H1 (cell line): ENCODE measurements at regions not wholly inside any gene's neighbourhood (a gene's known extent, or its start where the extent isn't known, plus 50 kb on each side); places are given as distances from the start of the nearest gene placed in this dataset.

Experiments used
- ATF2 ChIP-seq: IDR thresholded peaks from 2 replicates; pipeline ENCODE4 v1.6.1; 2012; ENCODE audit warnings: low read length, inconsistent platforms
- EGR1 ChIP-seq: IDR thresholded peaks from 2 replicates; pipeline ENCODE4 v1.6.1; 2011; ENCODE audit warnings: low read depth, low read length, borderline replicate concordance
- POLR2A ChIP-seq, 2 experiments: IDR thresholded peaks; 1 replicate in 1 of 2; 2 replicates in 1 of 2; pipeline ENCODE4 v1.6.1; 2011; ENCODE audit warnings: low read depth in 2 of 2, low read length in 2 of 2, mild to moderate bottlenecking in 2 of 2; ENCODE audit errors: control extremely low read depth in 1 of 2
- RFX5 ChIP-seq: IDR thresholded peaks from 2 replicates; pipeline ENCODE4 v1.6.1; 2011; ENCODE audit warnings: low read depth, low read length, improper control_type of control experiment, borderline replicate concordance
- SIN3A ChIP-seq, 2 experiments: IDR thresholded peaks in 1 of 2; conservative IDR thresholded peaks in 1 of 2; 2 replicates each; pipeline ENCODE4 v1.6.1; 2011 to 2012; ENCODE audit warnings: low read length in 2 of 2, improper control_type of control experiment in 1 of 2, low read depth in 1 of 2, mild to moderate bottlenecking in 1 of 2
- SUZ12 ChIP-seq: fragments of 200-600 bp; sonication (generic); IDR thresholded peaks from 2 replicates; pipeline ENCODE4 v1.6.1; 2012; ENCODE audit warnings: mild to moderate bottlenecking, inconsistent platforms, low read length, moderate library complexity, mixed read lengths
- TF ChIP-seq, protein P1 (sequence below), 3 experiments: IDR thresholded peaks; 1 replicate in 2 of 3; 2 replicates in 1 of 3; pipeline versions ENCODE4 v1.5.1 to v1.6.1; 2011; ENCODE audit warnings: low read length in 3 of 3, mild to moderate bottlenecking in 3 of 3, inconsistent platforms in 2 of 3, low read depth in 1 of 3, moderate library complexity in 1 of 3; ENCODE audit not compliant: insufficient read depth in 1 of 3; ENCODE audit errors: control extremely low read depth in 1 of 3

- TF ChIP-seq RFX5, result no peak
- TF ChIP-seq, protein P1, sequence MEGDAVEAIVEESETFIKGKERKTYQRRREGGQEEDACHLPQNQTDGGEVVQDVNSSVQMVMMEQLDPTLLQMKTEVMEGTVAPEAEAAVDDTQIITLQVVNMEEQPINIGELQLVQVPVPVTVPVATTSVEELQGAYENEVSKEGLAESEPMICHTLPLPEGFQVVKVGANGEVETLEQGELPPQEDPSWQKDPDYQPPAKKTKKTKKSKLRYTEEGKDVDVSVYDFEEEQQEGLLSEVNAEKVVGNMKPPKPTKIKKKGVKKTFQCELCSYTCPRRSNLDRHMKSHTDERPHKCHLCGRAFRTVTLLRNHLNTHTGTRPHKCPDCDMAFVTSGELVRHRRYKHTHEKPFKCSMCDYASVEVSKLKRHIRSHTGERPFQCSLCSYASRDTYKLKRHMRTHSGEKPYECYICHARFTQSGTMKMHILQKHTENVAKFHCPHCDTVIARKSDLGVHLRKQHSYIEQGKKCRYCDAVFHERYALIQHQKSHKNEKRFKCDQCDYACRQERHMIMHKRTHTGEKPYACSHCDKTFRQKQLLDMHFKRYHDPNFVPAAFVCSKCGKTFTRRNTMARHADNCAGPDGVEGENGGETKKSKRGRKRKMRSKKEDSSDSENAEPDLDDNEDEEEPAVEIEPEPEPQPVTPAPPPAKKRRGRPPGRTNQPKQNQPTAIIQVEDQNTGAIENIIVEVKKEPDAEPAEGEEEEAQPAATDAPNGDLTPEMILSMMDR (IDR thresholded peaks at IDR 0.05; ENCODE audit: control extremely low read depth in 1 of 3, insufficient read depth in 1 of 3, low read depth in 1 of 3, low read length in 3 of 3), result no peak
- no peak for TF ChIP-seq SUZ12
- TF ChIP-seq EGR1, result no peak
- TF ChIP-seq POLR2A (IDR thresholded peaks at IDR 0.05; ENCODE audit: control extremely low read depth in 1 of 2, low read depth in 2 of 2, low read length in 2 of 2), result no peak
- no peak for TF ChIP-seq SIN3A (conservative IDR thresholded peaks at IDR 0.05 in 1 of 2, IDR thresholded peaks at IDR 0.05 in 1 of 2; ENCODE audit: low read depth in 1 of 2, low read length in 2 of 2)
- TF ChIP-seq ATF2, result no peak
Observed at GRCh38 chr2:144753416-144753815, 233.5 kb upstream of the ZEB2 start.
